K562 (cell line): ENCODE measurements at regions not wholly inside any gene's neighbourhood (a gene's known extent, or its start where the extent isn't known, plus 50 kb on each side); places are given as distances from the start of the nearest gene placed in this dataset.
A peak's percentile ranks its signal among the peaks of the same experiment; 100 is the strongest.

Experiments used
- DLX4 ChIP-seq: fragments of 250-450 bp; sonication (Bioruptor Pico); IDR thresholded peaks from 2 replicates; pipeline ENCODE4 v1.6.1; 2021; ENCODE audit warnings: mild to moderate bottlenecking
- ETV6 ChIP-seq, 3 experiments: fragments of 150-350 bp in 1 of 3; sonication (generic) in 1 of 3; formaldehyde crosslinking in 1 of 3; IDR thresholded peaks; 2 replicates each; pipeline versions ENCODE4 v1.6.1 to v1.8.0; 2014 to 2022; ENCODE audit warnings: borderline replicate concordance in 2 of 3, low read depth in 2 of 3, antibody characterized with exemption in 1 of 3, low read length in 1 of 3, mild to moderate bottlenecking in 1 of 3, missing genetic modification reagents in 1 of 3
- KDM1A ChIP-seq, 2 experiments: fragments of 450-650 bp; IDR thresholded peaks; 2 replicates each; pipeline ENCODE4 v1.6.1; 2016; ENCODE audit warnings: mild to moderate bottlenecking in 2 of 2
- L3MBTL2 ChIP-seq: fragments of 450-650 bp; IDR thresholded peaks from 2 replicates; pipeline ENCODE4 v1.6.1; 2016; ENCODE audit warnings: mild to moderate bottlenecking, moderate library complexity
- LARP7 ChIP-seq: fragments of 450-650 bp; IDR thresholded peaks from 2 replicates; pipeline ENCODE4 v1.6.1; 2016
- MLX ChIP-seq, 2 experiments: fragments of 450-650 bp in 1 of 2; sonication (generic) in 1 of 2; formaldehyde crosslinking; conservative IDR thresholded peaks; 2 replicates each; pipeline versions ENCODE4 v1.4.0 to v1.8.1; 2020 to 2022; ENCODE audit warnings: mild to moderate bottlenecking in 1 of 2, missing genetic modification reagents in 1 of 2
- MXD1 ChIP-seq: fragments of 250-450 bp; sonication (Bioruptor Pico); IDR thresholded peaks from 2 replicates; pipeline ENCODE4 v1.8.0; 2021; ENCODE audit warnings: borderline replicate concordance, mild to moderate bottlenecking, moderate library complexity; ENCODE audit not compliant: poor library complexity, severe bottlenecking
- POLR2H ChIP-seq: IDR thresholded peaks from 2 replicates; pipeline ENCODE4 v1.6.1; 2016; ENCODE audit warnings: missing genetic modification characterization, low read depth, mild to moderate bottlenecking, control low read depth, missing compliant biosample characterization, moderate library complexity
- SMARCA4 ChIP-seq: fragments of 450-650 bp; IDR thresholded peaks from 2 replicates; pipeline ENCODE4 v1.6.1; 2016
- THRB ChIP-seq: fragments of 450-650 bp; formaldehyde crosslinking; conservative IDR thresholded peaks from 2 replicates; pipeline ENCODE4 v1.4.0; 2022; ENCODE audit warnings: mild to moderate bottlenecking, missing genetic modification characterization
- TRIM28 ChIP-seq: fragments of 450-650 bp; IDR thresholded peaks from 2 replicates; pipeline ENCODE4 v1.6.1; 2017
- USF2 ChIP-seq: sonication (generic); formaldehyde crosslinking; IDR thresholded peaks from 2 replicates; pipeline ENCODE4 v1.5.0; 2020; ENCODE audit warnings: missing genetic modification reagents
- ZC3H4 ChIP-seq: sonication (generic); formaldehyde crosslinking; IDR thresholded peaks from 2 replicates; pipeline ENCODE4 v1.9.0; 2021; ENCODE audit warnings: missing genetic modification reagents, borderline replicate concordance
- ZNF354B ChIP-seq: fragments of 250-450 bp; sonication (Bioruptor Pico); IDR thresholded peaks from 2 replicates; pipeline ENCODE4 v1.4.0; 2020
- ZNF586 ChIP-seq: fragments of 450-650 bp; formaldehyde crosslinking; conservative IDR thresholded peaks from 2 replicates; pipeline ENCODE4 v1.4.0; 2020; ENCODE audit warnings: mild to moderate bottlenecking, moderate library complexity
- TF ChIP-seq, protein P1 (sequence below), 2 experiments: IDR thresholded peaks in 1 of 2; conservative IDR thresholded peaks in 1 of 2; 2 replicates each; pipeline ENCODE4 v1.6.1; 2016; ENCODE audit warnings: low read depth in 2 of 2, mild to moderate bottlenecking in 1 of 2, missing compliant biosample characterization in 1 of 2, missing genetic modification characterization in 1 of 2, moderate library complexity in 1 of 2

DNA sequence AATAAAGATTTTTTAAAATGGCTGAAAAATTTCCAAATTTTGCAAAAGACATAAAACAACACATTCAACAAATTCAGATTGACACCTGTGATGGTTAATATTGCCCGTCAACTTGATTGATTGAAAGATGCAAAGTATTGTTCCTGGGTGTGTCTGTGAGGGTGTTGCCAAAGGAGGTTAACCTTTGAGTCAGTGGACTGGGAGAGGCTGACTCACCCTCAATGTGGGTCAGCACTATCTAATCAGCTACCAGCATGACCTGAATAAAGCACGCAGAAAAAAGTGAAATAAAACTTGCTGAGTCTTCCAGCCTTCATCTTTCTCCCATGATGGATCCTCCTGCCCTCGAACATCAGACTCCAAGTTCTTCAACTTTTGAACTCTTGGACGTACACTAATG lies 868.0 kb upstream of the CTNND2 start (continued):
- TF ChIP-seq POLR2H (tag) (no peak), USF2 (CRISPR knock-in tag) (no peak), ZC3H4 (CRISPR knock-in tag) (no peak), TRIM28 (no peak), DLX4 (CRISPR knock-in tag) (no peak), ETV6 (IDR thresholded peaks at IDR 0.05; ENCODE audit: borderline replicate concordance in 1 of 2, low read depth in 2 of 2, low read length in 1 of 2) (no peak), ETV6 (CRISPR knock-in tag; IDR thresholded peaks at IDR 0.05; ENCODE audit: borderline replicate concordance) (no peak), ZNF354B (CRISPR knock-in tag) (no peak), THRB (CRISPR knock-in tag) (no peak), MLX (CRISPR knock-in tag; conservative IDR thresholded peaks at IDR 0.05) (no peak), MXD1 (CRISPR knock-in tag) (no peak), ZNF586 (CRISPR knock-in tag) (no peak), KDM1A (IDR thresholded peaks at IDR 0.05) (peak in 1 of 2 experiments; percentile 19; a peak in 1 of 4 replicates), LARP7 (no peak), SMARCA4 (peak; percentile 87), L3MBTL2 (0 out of 2 replicates have a peak, but pooled peaks have one; percentile 25)
- TF ChIP-seq, protein P1, sequence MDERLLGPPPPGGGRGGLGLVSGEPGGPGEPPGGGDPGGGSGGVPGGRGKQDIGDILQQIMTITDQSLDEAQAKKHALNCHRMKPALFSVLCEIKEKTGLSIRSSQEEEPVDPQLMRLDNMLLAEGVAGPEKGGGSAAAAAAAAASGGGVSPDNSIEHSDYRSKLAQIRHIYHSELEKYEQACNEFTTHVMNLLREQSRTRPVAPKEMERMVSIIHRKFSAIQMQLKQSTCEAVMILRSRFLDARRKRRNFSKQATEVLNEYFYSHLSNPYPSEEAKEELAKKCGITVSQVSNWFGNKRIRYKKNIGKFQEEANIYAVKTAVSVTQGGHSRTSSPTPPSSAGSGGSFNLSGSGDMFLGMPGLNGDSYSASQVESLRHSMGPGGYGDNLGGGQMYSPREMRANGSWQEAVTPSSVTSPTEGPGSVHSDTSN (CRISPR knock-in tag; IDR thresholded peaks at IDR 0.05; ENCODE audit: low read depth): no peak
- TF ChIP-seq, protein P1 (tag; conservative IDR thresholded peaks at IDR 0.05; ENCODE audit: low read depth): peak; percentile 88
